Nephron progenitor cell (in vitro differentiated cells): ENCODE measurements at regions not wholly inside any gene's neighbourhood (a gene's known extent, or its start where the extent isn't known, plus 50 kb on each side); places are given as distances from the start of the nearest gene placed in this dataset.

Source experiments
- DNase-seq: peaks from one replicate; pipeline ENCODE4 v3.0.0; 2021
- H3K27ac Mint-ChIP-seq: 2 replicates; pipeline ENCODE4 v1.8.0; 2021; ENCODE audit warnings: mild to moderate bottlenecking, moderate library complexity, mixed read lengths
- H3K27me3 Mint-ChIP-seq: 2 replicates; pipeline ENCODE4 v1.8.0; 2021; ENCODE audit warnings: mild to moderate bottlenecking, low read depth, mixed read lengths; ENCODE audit not compliant: poor library complexity
- H3K36me3 Mint-ChIP-seq: 2 replicates; pipeline ENCODE4 v1.8.0; 2021; ENCODE audit warnings: low read depth, mixed read lengths
- H3K4me1 Mint-ChIP-seq: 2 replicates; pipeline ENCODE4 v1.8.0; 2021; ENCODE audit warnings: mixed read lengths
- H3K4me3 Mint-ChIP-seq: 2 replicates; pipeline ENCODE4 v1.8.0; 2021; ENCODE audit warnings: mild to moderate bottlenecking, moderate library complexity, mixed read lengths
- H3K9me3 Mint-ChIP-seq: 2 replicates; pipeline ENCODE4 v1.8.0; 2021; ENCODE audit warnings: mild to moderate bottlenecking, moderate library complexity, mixed read lengths
- TF ChIP-seq, protein P1 (sequence below): fragments of 200-600 bp; sonication (generic); IDR thresholded peaks from 2 replicates; pipeline ENCODE4 v1.5.0; 2021; ENCODE audit warnings: antibody characterized with exemption

DNA sequence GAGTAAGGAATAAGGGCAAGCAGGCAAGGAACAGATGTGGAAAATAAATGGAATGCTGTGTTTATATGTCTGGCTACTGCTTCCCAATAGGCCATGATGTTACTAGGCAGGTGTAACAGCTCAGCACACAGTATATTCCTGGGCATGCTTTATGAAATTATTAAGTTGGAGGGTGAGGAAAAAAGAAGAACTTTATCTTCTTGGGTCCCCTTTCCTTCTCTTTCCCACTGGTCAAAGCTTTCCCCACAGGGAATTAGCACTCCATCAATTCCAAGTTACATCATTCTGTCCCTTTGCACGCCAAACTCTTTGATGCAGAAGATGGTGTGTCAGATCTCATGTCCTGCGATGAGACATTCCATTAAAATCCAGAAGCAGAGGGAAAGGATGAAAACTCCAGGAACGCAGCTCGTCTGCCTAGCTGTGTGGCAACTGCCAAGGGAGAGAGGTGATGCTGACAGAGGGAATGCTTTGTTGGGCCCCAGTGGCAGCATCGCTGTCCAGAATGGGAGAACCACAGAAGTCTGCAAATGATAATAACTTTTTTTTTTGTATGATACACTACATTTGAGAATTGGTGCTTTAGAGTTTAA is 447.3 kb upstream of the ARRDC3 start:
- no peaks in the 10 kb centered on the region for H3K4me1 Mint-ChIP-seq
- H3K27ac Mint-ChIP-seq: no peak overlapping the region
- DNase-seq: no peak
- H3K36me3 Mint-ChIP-seq: no peaks in the 10 kb centered on the region
- TF ChIP-seq, protein P1, sequence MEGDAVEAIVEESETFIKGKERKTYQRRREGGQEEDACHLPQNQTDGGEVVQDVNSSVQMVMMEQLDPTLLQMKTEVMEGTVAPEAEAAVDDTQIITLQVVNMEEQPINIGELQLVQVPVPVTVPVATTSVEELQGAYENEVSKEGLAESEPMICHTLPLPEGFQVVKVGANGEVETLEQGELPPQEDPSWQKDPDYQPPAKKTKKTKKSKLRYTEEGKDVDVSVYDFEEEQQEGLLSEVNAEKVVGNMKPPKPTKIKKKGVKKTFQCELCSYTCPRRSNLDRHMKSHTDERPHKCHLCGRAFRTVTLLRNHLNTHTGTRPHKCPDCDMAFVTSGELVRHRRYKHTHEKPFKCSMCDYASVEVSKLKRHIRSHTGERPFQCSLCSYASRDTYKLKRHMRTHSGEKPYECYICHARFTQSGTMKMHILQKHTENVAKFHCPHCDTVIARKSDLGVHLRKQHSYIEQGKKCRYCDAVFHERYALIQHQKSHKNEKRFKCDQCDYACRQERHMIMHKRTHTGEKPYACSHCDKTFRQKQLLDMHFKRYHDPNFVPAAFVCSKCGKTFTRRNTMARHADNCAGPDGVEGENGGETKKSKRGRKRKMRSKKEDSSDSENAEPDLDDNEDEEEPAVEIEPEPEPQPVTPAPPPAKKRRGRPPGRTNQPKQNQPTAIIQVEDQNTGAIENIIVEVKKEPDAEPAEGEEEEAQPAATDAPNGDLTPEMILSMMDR: no peak
- H3K27me3 Mint-ChIP-seq: peaks cover 3% of the 10 kb centered on the region
- H3K9me3 Mint-ChIP-seq: no peaks in the 10 kb centered on the region
- no peak overlapping the region for H3K4me3 Mint-ChIP-seq

GRCh38 chr5:91825618-91826017 is 442.5 kb upstream of the ARRDC3 start:
- no peaks in the 10 kb centered on the region for H3K36me3 Mint-ChIP-seq
- H3K4me1 Mint-ChIP-seq: no peaks in the 10 kb centered on the region
- TF ChIP-seq, protein P1: no peak
- H3K27ac Mint-ChIP-seq: no peak overlapping the region
- no peaks in the 10 kb centered on the region for H3K27me3 Mint-ChIP-seq
- DNase-seq: no peak
- no peaks in the 10 kb centered on the region for H3K9me3 Mint-ChIP-seq
- H3K4me3 Mint-ChIP-seq: no peak overlapping the region

GRCh38 chr5:91824406-91824805 is 441.3 kb upstream of the ARRDC3 start:
- Mint-ChIP-seq H3K9me3 (no peaks in the 10 kb centered on the region), H3K4me3 (no peak overlapping the region), H3K27me3 (no peaks in the 10 kb centered on the region), H3K4me1 (no peaks in the 10 kb centered on the region), H3K36me3 (no peaks in the 10 kb centered on the region), H3K27ac (no peak overlapping the region)
- TF ChIP-seq, protein P1: no peak
- DNase-seq: no peak

DNA sequence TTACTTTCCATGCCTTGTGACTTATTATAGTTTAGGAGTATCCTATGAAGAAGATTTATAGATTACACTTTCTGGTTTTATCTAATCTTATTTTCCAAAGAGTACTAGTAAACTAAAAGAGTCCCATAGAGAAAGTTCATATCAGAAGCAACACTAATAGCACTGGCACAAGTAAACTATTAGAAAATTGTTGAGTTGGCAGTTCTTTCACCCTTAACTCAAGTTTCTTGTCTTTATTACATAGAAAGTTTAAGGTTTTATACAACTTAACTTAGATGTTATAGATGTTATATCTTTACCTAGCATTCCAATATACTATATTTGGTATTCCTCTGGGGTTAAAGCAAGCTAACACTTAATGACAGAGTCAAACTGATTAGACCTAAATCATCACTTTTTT is 437.8 kb upstream of the ARRDC3 start:
- no peaks in the 10 kb centered on the region for H3K9me3 Mint-ChIP-seq
- H3K4me1 Mint-ChIP-seq: no peaks in the 10 kb centered on the region
- no peak for DNase-seq
- H3K27ac Mint-ChIP-seq: no peak overlapping the region
- H3K4me3 Mint-ChIP-seq: no peak overlapping the region
- TF ChIP-seq, protein P1: no peak
- H3K27me3 Mint-ChIP-seq: no peaks in the 10 kb centered on the region
- no peaks in the 10 kb centered on the region for H3K36me3 Mint-ChIP-seq

- no peaks in the 10 kb centered on the region for H3K36me3 Mint-ChIP-seq
- no peak for DNase-seq
- TF ChIP-seq, protein P1: no peak
- no peak overlapping the region for H3K27ac Mint-ChIP-seq
- no peaks in the 10 kb centered on the region for H3K4me1 Mint-ChIP-seq
- H3K9me3 Mint-ChIP-seq: peaks cover 2% of the 10 kb centered on the region
- no peaks in the 10 kb centered on the region for H3K27me3 Mint-ChIP-seq
- no peak overlapping the region for H3K4me3 Mint-ChIP-seq
Observed at GRCh38 chr5:91816681-91817080, 433.6 kb upstream of the ARRDC3 start.

GRCh38 chr5:91797576-91797975 is 414.5 kb upstream of the ARRDC3 start:
- H3K4me1 Mint-ChIP-seq: no peaks in the 10 kb centered on the region
- H3K27ac Mint-ChIP-seq: no peak overlapping the region
- no peak for DNase-seq
- no peaks in the 10 kb centered on the region for H3K36me3 Mint-ChIP-seq
- peaks cover 12% of the 10 kb centered on the region for H3K9me3 Mint-ChIP-seq
- no peaks in the 10 kb centered on the region for H3K27me3 Mint-ChIP-seq
- H3K4me3 Mint-ChIP-seq: no peak overlapping the region
- TF ChIP-seq, protein P1: no peak
